ENCODE measurements at regions not wholly inside any gene's neighbourhood (a gene's known extent, or its start where the extent isn't known, plus 50 kb on each side); places are given as distances from the start of the nearest gene placed in this dataset.

DNA sequence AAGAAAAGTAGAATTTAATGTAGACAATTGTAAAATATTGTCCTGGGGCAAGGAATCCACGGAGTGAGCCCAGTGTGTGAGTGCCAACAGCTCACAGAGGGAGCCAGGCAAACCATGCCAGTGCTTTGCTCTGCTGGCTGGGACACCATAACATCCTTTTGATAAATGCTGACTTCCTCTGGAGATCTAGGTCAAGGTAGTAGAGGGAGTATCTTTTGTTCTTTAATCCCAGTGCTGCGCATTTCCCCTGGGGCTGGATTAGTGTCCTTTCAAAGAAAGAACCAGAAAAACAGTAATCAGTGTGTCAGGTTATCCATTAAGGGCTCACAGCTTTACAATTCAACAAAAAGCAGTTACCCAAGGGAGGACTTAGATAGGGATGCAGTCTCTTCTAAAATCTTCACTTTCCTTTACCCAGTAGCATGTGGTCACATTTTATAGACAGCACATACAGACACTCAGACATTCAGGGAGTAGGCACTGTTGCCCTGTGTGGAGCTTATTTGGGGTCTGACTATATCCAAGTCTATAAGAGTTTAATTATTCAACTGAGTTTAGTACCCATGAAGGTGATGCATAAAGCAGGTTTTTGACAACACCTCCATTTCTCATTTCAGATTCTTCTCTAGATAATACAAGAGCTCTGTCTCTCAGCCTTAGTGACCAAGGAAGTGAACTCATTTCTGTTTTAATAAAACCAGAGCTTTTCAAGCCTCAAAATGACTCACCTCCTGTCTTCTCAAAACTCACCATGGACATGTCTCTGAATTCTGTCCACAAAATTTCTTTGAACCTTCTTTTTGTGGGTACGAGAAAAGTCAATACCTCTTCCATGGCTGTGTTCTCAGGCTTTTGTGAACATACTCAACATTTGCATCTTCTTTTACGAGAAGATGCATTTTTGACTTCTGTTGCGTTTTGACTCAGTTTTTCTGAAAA, 215.3 kb downstream of the BRINP2 start:
- no peak for DNase-seq

DNA sequence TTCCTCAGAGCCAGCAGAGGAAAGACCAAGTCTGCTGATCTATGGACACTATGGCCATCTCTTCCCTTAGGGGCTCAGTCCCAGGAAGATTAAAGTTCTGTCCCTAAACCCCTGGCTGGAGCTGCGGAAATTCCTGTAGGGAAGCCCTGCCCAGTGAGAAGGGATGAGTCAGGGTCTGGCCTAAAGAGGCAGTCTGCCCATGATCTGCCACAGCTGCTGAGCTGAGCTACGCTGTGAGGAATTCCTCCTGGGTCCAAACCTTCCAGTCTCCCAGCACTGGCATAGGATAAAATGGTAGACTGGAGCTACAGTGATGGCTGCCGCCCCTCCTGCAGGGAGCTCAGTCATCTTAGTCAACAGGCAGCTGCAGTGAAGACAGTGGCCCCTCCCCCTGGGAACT, 213.7 kb downstream of the BRINP2 start:
- DNase-seq = no peak

- no peak for DNase-seq
Measured at GRCh38 chr1:177383715-177384114, 213.0 kb downstream of the BRINP2 start.

GRCh38 chr1:177377866-177378265, 207.1 kb downstream of the BRINP2 start:
- no peak for DNase-seq

- DNase-seq = no peak
Measured at GRCh38 chr1:177368255-177368654, 197.5 kb downstream of the BRINP2 start.

DNA sequence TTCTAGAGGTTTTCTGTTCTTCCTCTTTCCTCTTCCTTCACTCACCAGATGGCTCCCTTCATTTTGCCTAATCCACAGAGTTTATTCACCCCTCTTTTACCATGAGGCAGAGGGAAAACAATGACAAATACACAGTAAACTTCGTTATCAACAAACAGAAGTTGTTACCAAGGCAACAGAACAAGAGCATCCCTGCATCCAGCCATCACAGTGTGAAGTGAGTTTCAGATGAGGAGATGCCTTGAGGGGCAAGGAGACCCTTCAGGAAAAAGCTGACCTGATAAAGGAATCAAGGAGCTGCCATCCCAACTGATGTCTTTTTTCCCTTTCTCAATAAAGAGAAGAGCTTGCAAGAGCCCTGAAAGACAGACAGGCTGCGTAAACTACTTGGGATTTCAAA, 195.3 kb downstream of the BRINP2 start:
- no peak for DNase-seq

GRCh38 chr1:177360791-177361190, 190.0 kb downstream of the BRINP2 start:
- DNase-seq = no peak

GRCh38 chr1:177356674-177357435, 186.1 kb downstream of the BRINP2 start:
- no peak for DNase-seq

DNA sequence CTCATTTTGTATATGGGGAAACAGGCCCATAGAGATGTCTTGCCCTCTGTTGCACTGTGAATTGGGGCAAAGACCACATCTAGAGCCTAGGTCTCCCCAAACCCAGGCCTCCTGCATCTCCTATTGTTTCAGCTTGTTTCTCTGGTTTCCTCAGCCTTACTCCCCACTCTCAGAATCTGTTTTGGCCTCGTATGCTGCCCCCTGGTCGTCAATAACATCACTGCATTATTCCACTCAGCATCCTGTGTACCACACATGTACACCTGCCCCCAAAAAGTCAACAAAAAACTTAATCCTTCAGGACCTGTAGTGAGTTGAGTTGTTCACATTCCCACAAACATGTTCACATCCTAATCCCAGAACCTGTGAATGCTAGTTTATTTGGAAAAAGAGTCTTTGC, 184.8 kb downstream of the BRINP2 start:
- no peak for DNase-seq

GRCh38 chr1:177354247-177354646, 183.5 kb downstream of the BRINP2 start:
- DNase-seq = no peak

DNA sequence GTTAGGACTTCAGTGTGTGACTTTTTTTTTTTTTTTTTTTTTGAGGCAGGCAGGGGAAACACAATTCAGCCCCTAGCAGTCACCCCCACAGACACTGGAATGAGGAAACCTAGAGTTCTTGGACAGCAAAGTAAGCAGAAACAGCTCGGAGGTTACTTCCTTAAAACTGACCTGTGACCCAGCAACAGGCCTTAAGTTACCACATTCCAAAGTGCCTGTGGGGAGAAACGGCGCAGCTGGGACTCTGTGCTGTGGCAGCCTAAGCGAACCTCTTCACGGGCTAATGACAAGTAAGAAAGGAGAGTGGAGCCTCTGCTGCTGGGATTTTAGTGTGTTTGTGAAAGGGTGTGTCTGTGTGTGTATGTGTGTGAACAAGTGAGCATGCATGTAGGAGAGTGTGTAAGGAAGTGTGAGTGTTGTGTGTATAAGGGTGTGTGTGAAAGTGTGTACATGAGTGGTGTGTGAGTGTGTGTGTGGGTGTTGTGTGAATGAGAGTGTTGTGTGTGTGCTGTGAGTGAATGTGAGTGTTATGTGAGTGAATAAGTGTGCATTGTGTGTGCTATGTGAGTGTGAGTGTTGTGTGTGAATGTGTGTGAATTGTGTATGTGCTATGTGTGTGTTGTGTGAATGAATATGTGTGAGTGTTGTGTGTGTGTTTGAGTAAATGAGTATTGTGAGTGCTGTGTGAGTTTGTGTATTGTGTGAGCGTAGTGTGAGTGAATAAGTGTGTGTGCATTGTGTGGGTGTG, 180.8 kb downstream of the BRINP2 start:
- DNase-seq = peak; percentile 32 to 41 (median 36)

- DNase-seq = no peak
Measured at GRCh38 chr1:177346790-177347359, 176.1 kb downstream of the BRINP2 start.

GRCh38 chr1:177343445-177343844, 172.7 kb downstream of the BRINP2 start:
- no peak for DNase-seq

DNA sequence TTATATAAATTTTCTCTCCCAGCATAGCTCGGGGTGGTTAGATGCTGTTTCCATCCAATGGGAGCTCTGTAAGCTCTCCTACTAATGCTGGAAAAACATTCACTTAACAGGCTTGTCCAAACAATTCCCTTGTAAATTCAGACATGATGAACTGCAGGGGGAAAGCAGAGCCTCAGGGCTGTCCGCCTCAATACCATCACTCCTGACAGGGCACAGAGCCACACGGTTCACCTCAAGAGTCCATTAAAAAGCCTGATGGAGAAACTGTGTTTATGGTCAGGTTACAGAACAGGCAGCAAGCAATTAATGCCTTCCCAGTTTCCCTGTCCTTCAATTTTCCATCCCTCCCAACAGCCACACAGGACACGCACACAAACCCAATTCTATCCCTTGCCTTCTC, 171.0 kb downstream of the BRINP2 start:
- no peak for DNase-seq

GRCh38 chr1:177340601-177341067, 169.9 kb downstream of the BRINP2 start:
- no peak for DNase-seq

DNA sequence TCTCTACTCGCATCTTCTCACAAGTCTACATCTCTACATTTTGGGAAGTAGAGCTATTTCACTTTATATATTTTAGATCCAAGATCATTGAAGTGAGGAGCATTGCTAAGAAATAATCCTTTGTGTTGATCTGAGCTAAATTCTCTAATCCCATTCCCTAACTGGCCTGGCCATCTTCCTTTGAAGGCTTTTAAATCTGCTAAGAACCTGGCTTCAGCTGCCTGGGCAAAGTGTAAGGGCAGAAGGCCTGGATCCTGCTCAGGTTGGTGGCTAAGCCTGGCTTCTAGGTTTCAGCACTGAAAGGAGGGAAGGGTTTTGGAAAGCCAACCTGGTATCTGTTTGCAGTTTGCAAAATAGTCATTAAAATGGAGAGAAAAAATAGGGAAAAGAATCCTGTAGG, 167.6 kb downstream of the BRINP2 start:
- DNase-seq = no peak

- no peak for DNase-seq
Measured at GRCh38 chr1:177334903-177335302, 164.1 kb downstream of the BRINP2 start.

DNA sequence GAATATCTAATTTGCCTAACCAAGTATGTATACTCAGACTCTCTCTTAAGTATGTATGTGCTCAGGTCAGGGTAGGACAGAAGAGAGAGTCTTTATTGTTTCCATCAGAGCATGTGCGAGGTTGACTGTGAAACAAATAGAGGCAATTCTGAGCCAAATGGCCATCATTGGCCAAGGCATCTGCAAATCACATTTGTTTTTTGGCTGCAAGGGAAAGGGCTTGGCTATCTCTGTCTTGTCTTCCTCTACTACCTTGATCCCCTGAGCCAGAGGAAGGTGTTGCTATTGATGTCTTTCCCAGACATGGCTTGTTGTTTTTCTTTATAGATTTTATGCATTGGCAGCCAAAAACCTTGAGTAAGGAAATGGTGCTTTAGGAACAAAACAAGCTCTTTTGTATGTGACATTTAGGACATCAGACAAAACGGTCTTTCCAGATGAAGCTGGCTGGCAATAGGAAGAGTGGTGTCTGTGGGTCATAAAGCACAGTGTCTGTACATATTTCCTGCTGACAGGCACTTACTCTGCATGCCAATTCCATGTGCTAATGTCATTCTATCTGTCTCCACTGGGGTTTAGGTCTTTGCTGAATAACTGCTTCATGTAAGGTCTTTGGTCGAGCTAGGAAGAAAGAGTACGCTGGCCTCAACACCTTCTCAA, 163.3 kb downstream of the BRINP2 start:
- DNase-seq = no peak

All from suppressor macrophage treated with lipopolysaccharide for 1 hour (primary cell).